Activated CD8-positive, alpha-beta memory T cell treated with anti-CD3 and anti-CD28 coated beads, Interleukin-2, amount 10 ng/mL, durations not matched to agents 7 days and 5 days (primary cell): ENCODE measurements at regions not wholly inside any gene's neighbourhood (a gene's known extent, or its start where the extent isn't known, plus 50 kb on each side); places are given as distances from the start of the nearest gene placed in this dataset.
"Not testable (repeated sequence)": the region's sequence is repeated elsewhere in the genome, so short reads cannot be mapped to it uniquely, and the experiment has no call there.

Source experiments
- ATAC-seq: fragments of 150-1000 bp; cut with Tn5 transposase; one replicate; pipeline ENCODE4 v1.10.0; 2021; ENCODE audit warnings: moderate library complexity
- CTCF ChIA-PET: fragments of 350-600 bp; sonication (Branson Sonifier 250); formaldehyde crosslinking; loops from one replicate; lab custom pipeline; 2021; ENCODE audit warnings: antibody characterized with exemption; lab: Charles Lee
- DNase-seq: peaks from one replicate; pipeline ENCODE4 v3.0.0-alpha.2; 2020
- H3K27ac Mint-ChIP-seq: one replicate; pipeline ENCODE4 v1.8.0; 2021; ENCODE audit warnings: mild to moderate bottlenecking, mixed read lengths
- H3K27me3 Mint-ChIP-seq: one replicate; pipeline ENCODE4 v1.8.0; 2021; ENCODE audit warnings: mixed read lengths
- H3K36me3 Mint-ChIP-seq: one replicate; pipeline ENCODE4 v1.8.0; 2021; ENCODE audit warnings: mild to moderate bottlenecking, mixed read lengths
- H3K4me1 Mint-ChIP-seq: one replicate; pipeline ENCODE4 v1.8.0; 2021; ENCODE audit warnings: mixed read lengths
- H3K4me3 Mint-ChIP-seq: one replicate; pipeline ENCODE4 v1.8.0; 2021; ENCODE audit warnings: mild to moderate bottlenecking, moderate library complexity, mixed read lengths
- H3K9me3 Mint-ChIP-seq: one replicate; pipeline ENCODE4 v1.8.0; 2022; ENCODE audit warnings: low read depth, mixed read lengths

- no peak for ATAC-seq
- CTCF ChIA-PET = no interaction called here
- H3K27ac Mint-ChIP-seq = no peak overlapping the region
- H3K27me3 Mint-ChIP-seq = peaks cover 21% of the 10 kb centered on the region
- no peaks in the 10 kb centered on the region for H3K36me3 Mint-ChIP-seq
- no peak for DNase-seq
- H3K4me1 Mint-ChIP-seq = no peaks in the 10 kb centered on the region
- no peak overlapping the region for H3K4me3 Mint-ChIP-seq
- H3K9me3 Mint-ChIP-seq = no peaks in the 10 kb centered on the region
These were observed 55.6 kb upstream of the ABCD3 start for GRCh38 chr1:94362466-94363058.

DNA sequence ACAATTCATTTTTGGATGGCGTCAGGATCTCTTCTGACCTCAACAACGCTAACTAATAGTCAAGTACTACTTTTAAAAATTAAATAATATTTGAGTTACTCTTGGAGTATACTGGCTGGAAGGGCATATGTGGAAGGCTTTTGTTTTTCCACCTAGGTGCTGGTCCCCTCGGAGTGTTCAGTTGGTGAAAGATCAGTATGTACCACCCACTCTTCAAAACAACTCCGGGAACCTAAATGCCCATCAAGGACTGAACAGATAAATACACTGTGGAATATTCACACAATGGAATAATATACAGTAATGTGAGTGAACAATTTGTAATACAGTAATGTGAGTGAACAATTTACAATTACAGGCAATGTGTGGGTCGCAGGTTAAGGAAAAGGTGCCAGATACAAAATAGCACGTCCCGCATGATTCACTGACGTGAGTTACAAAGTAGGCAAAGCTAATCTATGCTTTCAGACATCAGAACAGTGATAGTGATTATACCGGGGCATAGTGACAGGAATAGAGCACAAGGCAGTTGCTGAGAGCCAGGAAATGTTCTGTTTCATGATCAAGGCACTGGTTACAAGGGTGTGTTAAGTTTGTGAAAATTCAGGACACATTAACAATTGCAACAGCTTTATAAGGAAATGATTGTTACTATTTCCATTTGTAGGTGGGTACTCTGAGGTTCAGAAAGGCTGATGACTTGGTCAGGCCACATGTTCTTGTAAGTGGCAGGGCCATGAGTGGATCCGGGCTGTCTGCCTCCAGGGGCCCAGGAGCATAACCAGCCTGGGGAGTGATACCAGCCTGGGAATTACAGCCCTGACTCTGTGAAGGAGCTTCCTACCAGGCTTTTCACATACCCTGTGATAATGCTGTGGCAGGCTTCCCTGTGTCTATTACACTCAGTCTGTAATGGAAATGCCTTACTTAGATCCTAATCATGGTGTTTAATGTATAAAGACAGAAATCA lies 59.3 kb upstream of the ABCD3 start:
- Mint-ChIP-seq H3K4me3 (no peak overlapping the region), H3K9me3 (no peaks in the 10 kb centered on the region), H3K4me1 (no peaks in the 10 kb centered on the region), H3K27ac (no peak overlapping the region), H3K36me3 (no peaks in the 10 kb centered on the region), H3K27me3 (peaks cover 13% of the 10 kb centered on the region)
- no peak for ATAC-seq
- no peak for DNase-seq
- CTCF ChIA-PET = no interaction called here

DNA sequence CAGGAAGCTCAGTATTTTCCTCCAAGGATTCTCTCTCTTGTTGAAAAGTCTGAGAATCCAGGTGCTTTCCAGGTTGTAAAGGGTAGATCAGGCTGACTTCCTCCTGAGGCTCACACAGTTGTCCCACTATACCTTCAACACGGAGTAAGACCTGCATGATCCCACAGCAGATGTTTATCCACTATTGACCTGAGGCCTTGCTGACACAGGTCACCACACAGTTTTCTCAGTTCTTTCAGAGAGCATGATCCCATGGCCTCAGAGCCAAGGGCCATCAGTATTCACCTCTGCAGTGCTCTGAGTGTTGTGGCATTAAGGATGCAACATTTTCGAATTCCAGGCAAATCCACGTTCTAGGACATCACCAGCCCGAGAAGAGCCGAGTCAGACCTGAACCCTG lies 60.5 kb upstream of the ABCD3 start:
- H3K4me1 Mint-ChIP-seq = no peaks in the 10 kb centered on the region
- H3K4me3 Mint-ChIP-seq = no peak overlapping the region
- no peak overlapping the region for H3K27ac Mint-ChIP-seq
- ATAC-seq = no peak
- peaks cover 10% of the 10 kb centered on the region for H3K27me3 Mint-ChIP-seq
- no peaks in the 10 kb centered on the region for H3K9me3 Mint-ChIP-seq
- CTCF ChIA-PET = no interaction called here
- DNase-seq = no peak
- H3K36me3 Mint-ChIP-seq = no peaks in the 10 kb centered on the region

GRCh38 chr1:94355485-94355980 lies 62.7 kb upstream of the ABCD3 start:
- H3K4me3 Mint-ChIP-seq = no peak overlapping the region
- no peak for DNase-seq
- H3K27me3 Mint-ChIP-seq = peaks cover 17% of the 10 kb centered on the region
- H3K4me1 Mint-ChIP-seq = no peaks in the 10 kb centered on the region
- CTCF ChIA-PET = no interaction called here
- H3K27ac Mint-ChIP-seq = no peak overlapping the region
- no peak for ATAC-seq
- H3K9me3 Mint-ChIP-seq = no peaks in the 10 kb centered on the region
- no peaks in the 10 kb centered on the region for H3K36me3 Mint-ChIP-seq

- Mint-ChIP-seq H3K4me3 (no peak overlapping the region), H3K27ac (no peak overlapping the region), H3K36me3 (no peaks in the 10 kb centered on the region), H3K9me3 (no peaks in the 10 kb centered on the region), H3K27me3 (peaks cover 20% of the 10 kb centered on the region), H3K4me1 (no peaks in the 10 kb centered on the region)
- no peak for ATAC-seq
- DNase-seq = no peak
- CTCF ChIA-PET = no interaction called here
These were observed 66.7 kb upstream of the ABCD3 start for GRCh38 chr1:94351481-94351880.

DNA sequence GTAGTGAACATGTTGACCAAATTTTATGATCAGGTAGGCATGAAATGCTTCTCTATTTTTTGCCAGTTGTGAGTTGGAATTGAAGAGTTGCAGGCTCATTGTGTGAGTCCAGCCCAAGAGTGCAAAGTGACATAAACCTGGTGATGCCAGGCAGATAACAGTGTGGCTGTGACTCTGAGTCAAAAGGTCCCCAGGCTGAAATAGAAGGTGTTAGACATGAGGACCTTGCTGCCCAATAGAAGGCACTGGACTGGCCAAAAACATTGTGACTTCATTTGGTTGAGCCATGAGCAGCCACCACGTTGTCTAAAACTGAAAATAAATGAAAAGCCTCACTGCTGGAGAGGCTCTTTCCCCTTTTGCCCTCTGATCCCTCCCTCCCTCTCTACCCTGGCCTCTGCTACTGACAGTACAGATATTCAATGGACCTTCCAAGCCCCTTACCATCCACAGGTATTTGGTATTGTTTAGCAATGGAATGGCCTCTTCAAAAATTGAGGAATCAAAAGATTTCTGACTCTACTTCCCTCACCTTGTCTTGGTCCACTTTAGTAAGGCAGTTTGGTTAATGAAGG lies 67.8 kb upstream of the ABCD3 start:
- CTCF ChIA-PET = no interaction called here
- DNase-seq (no peak), ATAC-seq (no peak)
- H3K4me1 Mint-ChIP-seq = no peaks in the 10 kb centered on the region
- no peaks in the 10 kb centered on the region for H3K9me3 Mint-ChIP-seq
- no peak overlapping the region for H3K27ac Mint-ChIP-seq
- no peak overlapping the region for H3K4me3 Mint-ChIP-seq
- peaks cover 17% of the 10 kb centered on the region for H3K27me3 Mint-ChIP-seq
- H3K36me3 Mint-ChIP-seq = no peaks in the 10 kb centered on the region

- Mint-ChIP-seq H3K4me1 (no peaks in the 10 kb centered on the region), H3K9me3 (no peaks in the 10 kb centered on the region), H3K27me3 (peaks cover 19% of the 10 kb centered on the region), H3K36me3 (no peaks in the 10 kb centered on the region), H3K4me3 (no peak overlapping the region), H3K27ac (no peak overlapping the region)
- no peak for ATAC-seq
- CTCF ChIA-PET = no interaction called here
- DNase-seq = no peak
These were observed 68.3 kb upstream of the ABCD3 start for GRCh38 chr1:94349853-94350252.

DNA sequence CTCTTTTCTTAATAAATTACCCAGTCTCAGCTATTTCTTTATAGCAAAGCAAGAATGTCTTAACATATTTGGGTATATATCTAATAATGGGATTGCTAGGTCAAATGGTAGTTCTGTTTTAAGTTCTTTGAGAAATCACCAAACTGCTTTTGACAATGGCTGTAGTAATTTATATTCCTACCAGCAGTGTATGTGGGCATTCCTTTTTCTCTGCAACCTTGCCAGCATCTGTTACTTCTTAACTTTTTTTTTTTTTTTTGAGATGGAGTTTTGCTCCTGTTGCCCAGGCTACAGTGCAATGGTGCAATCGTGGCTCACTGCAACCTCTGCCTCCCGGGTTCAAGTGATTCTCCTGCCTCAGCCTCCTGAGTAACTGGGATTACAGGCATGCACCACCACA lies 69.8 kb upstream of the ABCD3 start:
- H3K27ac Mint-ChIP-seq, DNase-seq, ATAC-seq, H3K4me3 Mint-ChIP-seq, CTCF ChIA-PET, H3K9me3 Mint-ChIP-seq, H3K36me3 Mint-ChIP-seq, H3K4me1 Mint-ChIP-seq: not testable (repeated sequence)
- H3K27me3 Mint-ChIP-seq = peaks cover 19% of the 10 kb centered on the region

- Mint-ChIP-seq H3K36me3 (no peaks in the 10 kb centered on the region), H3K27ac (no peak overlapping the region), H3K27me3 (peaks cover 19% of the 10 kb centered on the region), H3K4me3 (no peak overlapping the region), H3K9me3 (no peaks in the 10 kb centered on the region), H3K4me1 (no peaks in the 10 kb centered on the region)
- ATAC-seq (no peak), DNase-seq (no peak)
- CTCF ChIA-PET = no interaction called here
These were observed 73.0 kb upstream of the ABCD3 start for GRCh38 chr1:94345148-94345721.

DNA sequence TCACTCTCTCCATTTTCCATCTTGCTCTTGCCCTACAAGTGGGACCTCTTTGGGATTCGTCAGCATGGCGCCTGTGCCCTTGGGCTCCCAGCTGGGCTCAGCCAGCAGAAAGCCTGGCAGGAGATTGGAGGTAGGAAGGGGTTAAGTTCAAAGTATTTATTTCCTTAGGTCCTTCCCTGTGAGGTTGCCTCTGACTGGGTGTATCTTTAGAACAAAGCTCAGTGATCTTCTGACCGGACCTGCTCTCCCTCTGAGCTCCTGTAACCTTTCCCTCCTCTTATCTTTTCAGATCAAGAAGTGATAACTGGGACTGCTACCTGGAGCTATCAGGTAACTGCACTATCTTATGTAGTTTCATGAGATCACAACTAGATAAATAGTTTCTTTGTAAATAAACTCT lies 75.8 kb upstream of the ABCD3 start:
- no peak overlapping the region for H3K27ac Mint-ChIP-seq
- no peaks in the 10 kb centered on the region for H3K36me3 Mint-ChIP-seq
- CTCF ChIA-PET = interaction anchor here (1.4 kb wide), 1 partner anchor 297 kb away, joined by 4 read pairs; no protein-coding TSS in a partner anchor
- ATAC-seq = no peak
- no peak for DNase-seq
- H3K27me3 Mint-ChIP-seq = peaks cover 13% of the 10 kb centered on the region
- H3K9me3 Mint-ChIP-seq = no peaks in the 10 kb centered on the region
- no peak overlapping the region for H3K4me3 Mint-ChIP-seq
- H3K4me1 Mint-ChIP-seq = peaks cover 1% of the 10 kb centered on the region

- DNase-seq = no peak
- Mint-ChIP-seq H3K27ac (no peak overlapping the region), H3K4me1 (peaks cover 1% of the 10 kb centered on the region), H3K9me3 (no peaks in the 10 kb centered on the region), H3K36me3 (no peaks in the 10 kb centered on the region), H3K27me3 (peaks cover 14% of the 10 kb centered on the region), H3K4me3 (no peak overlapping the region)
- CTCF ChIA-PET = interaction anchor here (0.9 kb wide), 1 partner anchor 294 kb away, joined by 3 read pairs; no protein-coding TSS in a partner anchor
- no peak for ATAC-seq
These were observed 78.8 kb upstream of the ABCD3 start for GRCh38 chr1:94339206-94339927.

GRCh38 chr1:94336991-94337390 lies 81.2 kb upstream of the ABCD3 start:
- CTCF ChIA-PET = interaction anchor here (0.6 to 4.7 kb wide), 5 partner anchors 100 to 359 kb away, joined by 3 to 33 read pairs (median 4); partner anchors contain the start of gene ARHGAP29
- Mint-ChIP-seq H3K4me3 (no peak overlapping the region), H3K4me1 (peaks cover 1% of the 10 kb centered on the region), H3K27me3 (peaks cover 21% of the 10 kb centered on the region), H3K36me3 (no peaks in the 10 kb centered on the region), H3K9me3 (no peaks in the 10 kb centered on the region), H3K27ac (no peak overlapping the region)
- ATAC-seq (no peak), DNase-seq (no peak)

GRCh38 chr1:94335950-94336349 lies 82.2 kb upstream of the ABCD3 start:
- H3K36me3 Mint-ChIP-seq = no peaks in the 10 kb centered on the region
- peaks cover 19% of the 10 kb centered on the region for H3K27me3 Mint-ChIP-seq
- peak; percentile 39 for ATAC-seq
- no peak overlapping the region for H3K27ac Mint-ChIP-seq
- DNase-seq = no peak
- no peak overlapping the region for H3K4me3 Mint-ChIP-seq
- CTCF ChIA-PET = interaction anchor here (1.3 to 4.7 kb wide), 5 partner anchors 99 to 301 kb away, joined by 3 to 33 read pairs (median 7); partner anchors contain the start of gene ARHGAP29
- H3K4me1 Mint-ChIP-seq = peaks cover 1% of the 10 kb centered on the region
- no peaks in the 10 kb centered on the region for H3K9me3 Mint-ChIP-seq
